GM23338 (cell line): ENCODE measurements at regions not wholly inside any gene's neighbourhood (a gene's known extent, or its start where the extent isn't known, plus 50 kb on each side); places are given as distances from the start of the nearest gene placed in this dataset.

Source experiments
- ATAC-seq: fragments of 200-7000 bp; cut with Tn5 transposase; 3 replicates; pipeline ENCODE4 v1.9.1; 2020
- DNase-seq: peaks from one replicate; pipeline ENCODE4 v3.0.0-alpha.2; 2015; ENCODE audit warnings: low spot score
- H2AFZ ChIP-seq: fragments of 200-600 bp; sonication (generic); 2 replicates; pipeline ENCODE4 v1.8.0; 2016; ENCODE audit warnings: antibody characterized with exemption, mild to moderate bottlenecking, moderate library complexity
- H3F3A ChIP-seq: fragments of 200-600 bp; sonication (generic); replicated peaks from 2 replicates; pipeline ENCODE4 v1.8.0; 2017; ENCODE audit warnings: antibody characterized with exemption, mixed run types, low read depth
- H3K27ac ChIP-seq: fragments of 200-600 bp; sonication (generic); 2 replicates; pipeline ENCODE4 v1.6.1; 2016; ENCODE audit warnings: low read depth
- H3K27me3 ChIP-seq: fragments of 200-600 bp; sonication (generic); 2 replicates; pipeline ENCODE4 v1.8.0; 2016; ENCODE audit warnings: mild to moderate bottlenecking, mixed run types, moderate library complexity; ENCODE audit not compliant: insufficient read depth
- H3K36me3 ChIP-seq: fragments of 200-600 bp; sonication (generic); 2 replicates; pipeline ENCODE4 v1.8.0; 2016; ENCODE audit warnings: mild to moderate bottlenecking; ENCODE audit not compliant: insufficient read depth
- H3K4me1 ChIP-seq: fragments of 200-600 bp; sonication (generic); 2 replicates; pipeline ENCODE4 v1.8.0; 2016; ENCODE audit warnings: mild to moderate bottlenecking, moderate library complexity; ENCODE audit not compliant: insufficient read depth
- H3K4me2 ChIP-seq: fragments of 200-600 bp; sonication (generic); 2 replicates; pipeline ENCODE4 v1.7.1; 2017; ENCODE audit warnings: mixed run types
- H3K4me3 ChIP-seq: fragments of 200-600 bp; sonication (generic); 2 replicates; pipeline ENCODE4 v1.6.1; 2016; ENCODE audit warnings: mixed run types
- H3K79me2 ChIP-seq: fragments of 200-600 bp; sonication (generic); replicated peaks from 2 replicates; pipeline ENCODE4 v1.8.0; 2017; ENCODE audit warnings: mild to moderate bottlenecking; ENCODE audit not compliant: insufficient read depth
- H3K9me2 ChIP-seq: fragments of 200-600 bp; sonication (generic); 2 replicates; pipeline ENCODE4 v1.8.0; 2017; ENCODE audit not compliant: insufficient read depth
- H4K20me1 ChIP-seq: fragments of 200-600 bp; sonication (generic); replicated peaks from 2 replicates; pipeline ENCODE4 v1.8.0; 2017; ENCODE audit warnings: mild to moderate bottlenecking; ENCODE audit not compliant: insufficient read depth
- H3K27ac Mint-ChIP-seq: 2 replicates; pipeline ENCODE4 v1.8.0; 2020; ENCODE audit warnings: inconsistent platforms, mild to moderate bottlenecking, moderate library complexity, mixed read lengths
- H3K27me3 Mint-ChIP-seq: 3 replicates; pipeline ENCODE4 v1.8.0; 2022; ENCODE audit warnings: low read depth, mild to moderate bottlenecking, moderate library complexity, mixed read lengths, inconsistent platforms; ENCODE audit not compliant: insufficient read depth, poor library complexity
- H3K36me3 Mint-ChIP-seq: 3 replicates; pipeline ENCODE4 v1.8.0; 2021; ENCODE audit warnings: low read depth, mild to moderate bottlenecking, inconsistent platforms, moderate library complexity, mixed read lengths
- H3K4me1 Mint-ChIP-seq: 3 replicates; pipeline ENCODE4 v1.8.0; 2020; ENCODE audit warnings: mild to moderate bottlenecking, inconsistent platforms, mixed read lengths
- H3K4me3 Mint-ChIP-seq: 3 replicates; pipeline ENCODE4 v1.8.0; 2021; ENCODE audit warnings: moderate library complexity, mild to moderate bottlenecking, inconsistent platforms, mixed read lengths
- H3K9me3 Mint-ChIP-seq: 3 replicates; pipeline ENCODE4 v1.8.0; 2020; ENCODE audit warnings: moderate library complexity, mild to moderate bottlenecking, inconsistent platforms, mixed read lengths
- CREB1 ChIP-seq: fragments of 250-450 bp; sonication (Bioruptor Pico); IDR thresholded peaks from 2 replicates; pipeline ENCODE4 v1.5.0; 2020; ENCODE audit warnings: low read depth, mild to moderate bottlenecking, moderate library complexity
- EZH2 ChIP-seq: fragments of 200-600 bp; sonication (generic); IDR thresholded peaks from one replicate; pipeline ENCODE4 v1.8.0; 2017; ENCODE audit warnings: antibody characterized with exemption, mild to moderate bottlenecking, low read depth; ENCODE audit not compliant: unreplicated experiment
- EZH2phosphoT487 ChIP-seq: fragments of 200-600 bp; sonication (generic); IDR thresholded peaks from one replicate; pipeline ENCODE4 v1.8.1; 2018; ENCODE audit warnings: antibody characterized with exemption; ENCODE audit not compliant: unreplicated experiment
- NANOG ChIP-seq: IDR thresholded peaks from 2 replicates; pipeline ENCODE4 v1.6.1; 2016; ENCODE audit warnings: antibody characterized with exemption, borderline replicate concordance
- REST ChIP-seq: IDR thresholded peaks from one replicate; pipeline ENCODE4 v1.6.1; 2018; ENCODE audit warnings: antibody characterized with exemption; ENCODE audit not compliant: unreplicated experiment
- ZNF114 ChIP-seq: fragments of 250-450 bp; sonication (Bioruptor Pico); IDR thresholded peaks from 2 replicates; pipeline ENCODE4 v1.5.0; 2020; ENCODE audit warnings: mild to moderate bottlenecking, moderate library complexity
- ZNF331 ChIP-seq: fragments of 250-450 bp; sonication (Bioruptor Pico); IDR thresholded peaks from 2 replicates; pipeline ENCODE4 v1.5.0; 2020; ENCODE audit warnings: low read depth, mild to moderate bottlenecking, moderate library complexity
- ZNF462 ChIP-seq: fragments of 250-450 bp; sonication (Bioruptor Pico); IDR thresholded peaks from 2 replicates; pipeline ENCODE4 v1.5.0; 2020; ENCODE audit warnings: mild to moderate bottlenecking, moderate library complexity
- TF ChIP-seq, protein P1 (sequence below): IDR thresholded peaks from 2 replicates; pipeline ENCODE4 v1.6.1; 2016; ENCODE audit warnings: antibody characterized with exemption

DNA sequence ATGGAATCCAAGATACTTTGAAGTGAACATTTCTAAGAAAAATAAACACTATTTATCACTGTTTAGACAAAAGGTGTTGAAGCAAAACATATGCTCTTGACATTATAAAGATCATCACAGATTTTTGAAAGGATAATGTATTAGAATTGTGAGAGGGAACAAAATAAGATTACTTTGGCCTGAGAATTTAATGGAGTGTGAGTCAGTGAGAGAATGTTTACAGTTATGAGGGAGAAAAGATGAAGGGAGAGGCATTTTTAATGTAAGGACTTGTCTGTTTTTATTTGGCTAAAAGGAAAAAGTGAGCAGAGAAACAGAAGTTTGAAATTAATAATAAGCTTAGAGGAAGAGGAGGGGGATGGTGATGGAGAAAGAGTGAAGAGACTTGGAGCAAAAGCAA, 1010.1 kb downstream of the EFNA5 start (continued):
- TF ChIP-seq REST (no peak), ZNF114 (CRISPR knock-in tag) (no peak), NANOG (no peak), EZH2 (no peak), CREB1 (no peak), ZNF331 (CRISPR knock-in tag) (no peak)
- TF ChIP-seq, protein P1, sequence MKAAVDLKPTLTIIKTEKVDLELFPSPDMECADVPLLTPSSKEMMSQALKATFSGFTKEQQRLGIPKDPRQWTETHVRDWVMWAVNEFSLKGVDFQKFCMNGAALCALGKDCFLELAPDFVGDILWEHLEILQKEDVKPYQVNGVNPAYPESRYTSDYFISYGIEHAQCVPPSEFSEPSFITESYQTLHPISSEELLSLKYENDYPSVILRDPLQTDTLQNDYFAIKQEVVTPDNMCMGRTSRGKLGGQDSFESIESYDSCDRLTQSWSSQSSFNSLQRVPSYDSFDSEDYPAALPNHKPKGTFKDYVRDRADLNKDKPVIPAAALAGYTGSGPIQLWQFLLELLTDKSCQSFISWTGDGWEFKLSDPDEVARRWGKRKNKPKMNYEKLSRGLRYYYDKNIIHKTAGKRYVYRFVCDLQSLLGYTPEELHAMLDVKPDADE: no peak

DNA sequence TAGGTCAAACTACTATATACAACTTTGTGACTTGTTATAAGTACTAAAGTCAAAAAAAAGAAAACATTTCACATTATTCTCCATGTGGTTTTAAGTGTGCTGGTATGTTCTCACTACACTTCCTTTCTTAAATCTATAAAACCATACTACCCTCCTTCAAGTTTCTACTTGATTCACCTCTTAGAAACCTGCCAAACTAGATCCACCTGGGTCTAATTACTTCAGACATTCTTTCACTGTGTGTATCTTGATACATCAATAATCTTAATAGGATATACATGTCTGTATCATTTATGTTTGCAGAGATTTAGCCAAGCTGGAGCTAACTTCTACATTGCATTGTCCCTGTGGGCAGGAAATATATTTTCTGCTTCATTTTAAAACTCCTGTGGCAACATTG, 1012.6 kb downstream of the EFNA5 start:
- Mint-ChIP-seq H3K36me3 (peaks cover 4% of the 10 kb centered on the region; the same call in 2 of the 3 replicates), H3K4me3 (no peak overlapping the region), H3K4me1 (no peaks in the 10 kb centered on the region), H3K27me3 (no peaks in the 10 kb centered on the region), H3K27ac (no peak overlapping the region), H3K9me3 (peaks cover 13% of the 10 kb centered on the region)
- no peak overlapping the region for H3K4me2 ChIP-seq
- no peak overlapping the region for H3K4me3 ChIP-seq
- no peaks in the 10 kb centered on the region for H3K9me2 ChIP-seq
- no peaks in the 10 kb centered on the region for H3K36me3 ChIP-seq
- no peak overlapping the region for H2AFZ ChIP-seq
- H4K20me1 ChIP-seq: no peaks in the 10 kb centered on the region
- ATAC-seq (no peak), DNase-seq (no peak)
- no peak overlapping the region for H3K27ac ChIP-seq
- no peaks in the 10 kb centered on the region for H3K79me2 ChIP-seq
- H3K27me3 ChIP-seq: no peaks in the 10 kb centered on the region
- H3K4me1 ChIP-seq: no peaks in the 10 kb centered on the region
- no peaks in the 10 kb centered on the region for H3F3A ChIP-seq
- no peak for TF ChIP-seq EZH2phosphoT487
- no peak for TF ChIP-seq CREB1
- TF ChIP-seq ZNF114 (CRISPR knock-in tag): no peak
- TF ChIP-seq ZNF462 (CRISPR knock-in tag): no peak
- no peak for TF ChIP-seq REST
- TF ChIP-seq, protein P1: no peak
